Brain microvascular endothelial cell (primary cell): ENCODE measurements at regions not wholly inside any gene's neighbourhood (a gene's known extent, or its start where the extent isn't known, plus 50 kb on each side); places are given as distances from the start of the nearest gene placed in this dataset.
A peak's percentile ranks its signal among the peaks of the same experiment; 100 is the strongest.

Source experiments
- DNase-seq: peaks from one replicate; pipeline ENCODE4 v3.0.0-alpha.2; 2020
- H3K27ac ChIP-seq: fragments of 250-450 bp; sonication (Bioruptor Pico); 2 replicates; pipeline ENCODE4 v1.5.1; 2020; ENCODE audit warnings: mild to moderate bottlenecking, moderate library complexity
- H3K27me3 ChIP-seq: fragments of 250-450 bp; sonication (Bioruptor Pico); replicated peaks from 2 replicates; pipeline ENCODE4 v1.5.1; 2020; ENCODE audit warnings: mild to moderate bottlenecking
- H3K36me3 ChIP-seq: fragments of 250-450 bp; sonication (Bioruptor Pico); replicated peaks from 2 replicates; pipeline ENCODE4 v1.5.1; 2020; ENCODE audit warnings: mild to moderate bottlenecking
- H3K4me3 ChIP-seq: 2 replicates; pipeline ENCODE4 v1.5.1; 2011; ENCODE audit warnings: low read depth, mild to moderate bottlenecking, control low read depth, low read length, moderate library complexity
- in situ Hi-C: cut with HindIII; loops from 2 replicates; pipeline ENCODE4 v1.10.0; 2017; ENCODE audit warnings: low sequenced_read_pairs, low pct_ligation_motif_present
- TF ChIP-seq, protein P1 (sequence below): IDR thresholded peaks from 2 replicates; pipeline ENCODE4 v1.5.1; 2011; ENCODE audit warnings: low read depth, mild to moderate bottlenecking, moderate library complexity, low read length, control low read depth, inconsistent platforms; ENCODE audit errors: missing control alignments

DNA sequence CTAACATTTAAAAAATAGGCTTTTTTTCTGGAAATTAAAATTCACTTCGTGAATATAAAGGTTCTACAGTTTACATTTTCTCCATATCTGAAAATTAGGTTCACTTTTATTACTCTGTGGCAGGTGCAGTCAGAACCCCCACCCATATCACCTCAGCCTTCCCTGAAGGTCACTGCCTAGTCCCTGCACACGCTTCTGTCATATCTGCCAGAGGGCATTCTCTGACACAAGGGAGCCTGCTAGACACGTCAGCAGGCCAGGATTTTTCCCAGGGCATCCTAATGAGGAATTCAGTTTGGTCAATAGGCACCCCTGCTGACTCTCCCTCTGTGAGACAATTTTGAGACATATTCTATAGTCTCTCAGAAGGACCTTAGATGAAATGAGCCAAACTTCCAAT, 475.7 kb upstream of the PKDCC start:
- H3K27ac ChIP-seq, result no peak overlapping the region
- in situ Hi-C loops, result no loop called here
- TF ChIP-seq, protein P1, sequence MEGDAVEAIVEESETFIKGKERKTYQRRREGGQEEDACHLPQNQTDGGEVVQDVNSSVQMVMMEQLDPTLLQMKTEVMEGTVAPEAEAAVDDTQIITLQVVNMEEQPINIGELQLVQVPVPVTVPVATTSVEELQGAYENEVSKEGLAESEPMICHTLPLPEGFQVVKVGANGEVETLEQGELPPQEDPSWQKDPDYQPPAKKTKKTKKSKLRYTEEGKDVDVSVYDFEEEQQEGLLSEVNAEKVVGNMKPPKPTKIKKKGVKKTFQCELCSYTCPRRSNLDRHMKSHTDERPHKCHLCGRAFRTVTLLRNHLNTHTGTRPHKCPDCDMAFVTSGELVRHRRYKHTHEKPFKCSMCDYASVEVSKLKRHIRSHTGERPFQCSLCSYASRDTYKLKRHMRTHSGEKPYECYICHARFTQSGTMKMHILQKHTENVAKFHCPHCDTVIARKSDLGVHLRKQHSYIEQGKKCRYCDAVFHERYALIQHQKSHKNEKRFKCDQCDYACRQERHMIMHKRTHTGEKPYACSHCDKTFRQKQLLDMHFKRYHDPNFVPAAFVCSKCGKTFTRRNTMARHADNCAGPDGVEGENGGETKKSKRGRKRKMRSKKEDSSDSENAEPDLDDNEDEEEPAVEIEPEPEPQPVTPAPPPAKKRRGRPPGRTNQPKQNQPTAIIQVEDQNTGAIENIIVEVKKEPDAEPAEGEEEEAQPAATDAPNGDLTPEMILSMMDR, result no peak
- no peak for DNase-seq
- no peaks in the 10 kb centered on the region for H3K36me3 ChIP-seq
- H3K4me3 ChIP-seq, result no peak overlapping the region
- no peaks in the 10 kb centered on the region for H3K27me3 ChIP-seq

DNA sequence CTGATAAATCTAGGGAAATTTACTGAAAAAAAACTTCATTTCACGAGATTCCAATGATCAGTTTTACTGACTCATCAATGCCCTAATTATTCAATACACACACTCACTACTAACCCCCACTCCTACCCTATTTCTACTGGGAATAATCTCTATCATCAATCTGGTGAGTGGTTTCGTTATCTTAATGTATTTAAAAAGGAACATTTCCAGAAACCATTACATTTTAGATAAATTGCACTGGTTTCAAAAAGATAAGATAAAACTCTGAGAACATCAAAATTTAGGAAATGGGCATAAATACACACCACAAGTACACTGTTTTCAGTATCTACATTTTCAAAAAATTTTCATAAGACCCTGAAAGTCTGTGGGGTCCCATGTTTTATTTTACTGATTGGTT, 471.4 kb upstream of the PKDCC start:
- Histone ChIP-seq H3K27ac (no peak overlapping the region), H3K36me3 (no peaks in the 10 kb centered on the region), H3K4me3 (no peak overlapping the region), H3K27me3 (no peaks in the 10 kb centered on the region)
- DNase-seq, result no peak
- in situ Hi-C loops, result no loop called here
- TF ChIP-seq, protein P1, result no peak

DNA sequence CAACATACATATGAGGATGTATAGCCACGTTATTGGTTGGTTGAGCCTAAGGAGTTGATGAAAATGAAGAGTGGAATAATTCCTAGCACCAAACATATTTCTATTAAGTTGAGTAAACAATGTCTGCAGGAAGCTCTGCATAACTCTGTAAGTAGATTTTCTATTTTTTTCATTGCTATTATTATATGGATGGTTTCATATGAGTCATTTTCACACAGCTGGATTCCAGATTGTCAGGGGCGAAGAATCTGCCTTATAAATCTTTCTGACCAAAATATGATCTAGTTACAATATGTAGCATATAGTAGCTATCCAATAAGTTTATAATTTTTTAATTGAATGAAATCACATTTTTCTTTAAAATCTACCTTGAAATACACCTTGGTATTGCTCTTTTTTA, 468.0 kb upstream of the PKDCC start:
- Histone ChIP-seq H3K27ac (no peak overlapping the region), H3K4me3 (no peak overlapping the region), H3K27me3 (no peaks in the 10 kb centered on the region), H3K36me3 (no peaks in the 10 kb centered on the region)
- peak; percentile 55 for DNase-seq
- in situ Hi-C loops, result no loop called here
- TF ChIP-seq, protein P1, result no peak

DNA sequence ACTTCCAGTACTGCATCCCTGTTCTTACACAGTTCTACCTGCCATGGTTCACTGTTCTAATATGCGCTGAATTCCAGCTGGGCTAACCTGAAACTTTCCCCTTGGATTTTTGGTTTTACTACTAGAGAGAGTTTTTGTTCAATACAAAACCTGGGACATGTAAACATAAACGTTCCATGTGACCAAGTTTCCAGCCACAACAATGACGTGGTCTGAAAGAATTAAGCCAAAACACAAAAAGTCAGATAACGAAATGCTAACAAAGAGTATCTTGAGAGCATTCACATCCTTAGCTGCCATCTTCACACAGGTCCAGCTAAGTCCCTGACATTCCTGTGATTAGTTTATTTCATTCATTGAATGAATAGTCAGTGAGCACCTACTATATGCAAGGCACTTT, 467.0 kb upstream of the PKDCC start:
- TF ChIP-seq, protein P1, result no peak
- H3K4me3 ChIP-seq, result no peak overlapping the region
- peak overlapping the region; percentile 12 for H3K27ac ChIP-seq
- H3K36me3 ChIP-seq, result no peaks in the 10 kb centered on the region
- no peaks in the 10 kb centered on the region for H3K27me3 ChIP-seq
- DNase-seq, result peak; percentile 56
- in situ Hi-C loops, result no loop called here

DNA sequence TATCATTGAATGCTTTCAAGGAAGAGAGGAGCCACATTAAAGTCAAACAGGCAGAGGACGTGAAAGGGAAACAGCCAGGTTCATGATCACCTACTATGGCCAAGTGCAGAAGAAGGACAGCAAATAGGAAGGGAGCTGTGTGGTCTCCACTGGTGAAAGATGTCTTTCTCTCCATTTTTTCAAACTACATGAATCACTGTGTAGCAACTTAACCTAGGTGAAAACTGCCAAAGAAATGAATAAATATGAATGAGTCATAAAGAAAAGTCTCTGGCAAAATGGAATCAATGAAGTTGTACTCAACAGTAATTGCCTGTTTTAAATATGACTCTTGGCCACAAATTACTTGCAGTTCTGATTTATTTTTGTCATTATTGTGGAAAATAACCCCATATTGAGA, 452.6 kb upstream of the PKDCC start:
- TF ChIP-seq, protein P1, result no peak

DNA sequence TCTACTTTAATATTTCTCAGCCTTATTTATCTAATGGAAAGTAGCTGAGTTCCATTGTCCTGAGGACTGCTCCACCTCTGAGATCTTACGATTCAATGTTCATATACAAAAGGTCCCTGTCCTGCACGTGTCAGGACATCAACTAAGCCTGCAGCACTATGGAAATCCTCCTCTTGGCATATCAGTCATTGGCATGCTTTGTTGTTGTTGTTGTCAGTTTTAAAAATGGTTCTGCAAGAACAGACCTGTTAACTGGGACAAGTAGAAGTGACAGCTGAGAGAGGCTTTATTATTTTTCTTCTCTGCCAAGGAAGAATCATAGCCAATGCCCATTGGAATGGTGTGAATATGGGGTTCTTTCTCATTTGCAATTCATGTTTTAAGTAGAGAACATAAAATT, 450.1 kb upstream of the PKDCC start:
- no peak for DNase-seq
- no peaks in the 10 kb centered on the region for H3K36me3 ChIP-seq
- H3K27ac ChIP-seq, result no peak overlapping the region
- H3K27me3 ChIP-seq, result no peaks in the 10 kb centered on the region
- in situ Hi-C loops, result no loop called here
- TF ChIP-seq, protein P1, result no peak
- no peak overlapping the region for H3K4me3 ChIP-seq

More for the DNA sequence above, 452.6 kb upstream of the PKDCC start:
- in situ Hi-C loops, result no loop called here
- Histone ChIP-seq H3K27ac (no peak overlapping the region), H3K36me3 (no peaks in the 10 kb centered on the region), H3K27me3 (no peaks in the 10 kb centered on the region), H3K4me3 (no peak overlapping the region)
- DNase-seq, result no peak
